Astrocyte of the spinal cord (primary cell): ENCODE measurements at regions not wholly inside any gene's neighbourhood (a gene's known extent, or its start where the extent isn't known, plus 50 kb on each side); places are given as distances from the start of the nearest gene placed in this dataset.

Experiments used
- DNase-seq: peaks from one replicate; pipeline ENCODE4 v3.0.0; 2011; ENCODE audit warnings: low read depth, low spot score
- H3K4me3 ChIP-seq: 2 replicates; pipeline ENCODE4 v1.5.1; 2011; ENCODE audit warnings: low read depth, mild to moderate bottlenecking, low read length, moderate library complexity
- in situ Hi-C: cut with HindIII; loops from 2 replicates; pipeline ENCODE4 v1.10.0; 2017; ENCODE audit warnings: low sequenced_read_pairs
- TF ChIP-seq, protein P1 (sequence below): IDR thresholded peaks from 2 replicates; pipeline ENCODE4 v1.5.1; 2012; ENCODE audit warnings: low read depth, mild to moderate bottlenecking, low read length, inconsistent platforms

GRCh38 chr16:58906981-58907715 lies 173.0 kb upstream of the GOT2 start:
- no peak overlapping the region for H3K4me3 ChIP-seq
- DNase-seq = no peak
- TF ChIP-seq, protein P1, sequence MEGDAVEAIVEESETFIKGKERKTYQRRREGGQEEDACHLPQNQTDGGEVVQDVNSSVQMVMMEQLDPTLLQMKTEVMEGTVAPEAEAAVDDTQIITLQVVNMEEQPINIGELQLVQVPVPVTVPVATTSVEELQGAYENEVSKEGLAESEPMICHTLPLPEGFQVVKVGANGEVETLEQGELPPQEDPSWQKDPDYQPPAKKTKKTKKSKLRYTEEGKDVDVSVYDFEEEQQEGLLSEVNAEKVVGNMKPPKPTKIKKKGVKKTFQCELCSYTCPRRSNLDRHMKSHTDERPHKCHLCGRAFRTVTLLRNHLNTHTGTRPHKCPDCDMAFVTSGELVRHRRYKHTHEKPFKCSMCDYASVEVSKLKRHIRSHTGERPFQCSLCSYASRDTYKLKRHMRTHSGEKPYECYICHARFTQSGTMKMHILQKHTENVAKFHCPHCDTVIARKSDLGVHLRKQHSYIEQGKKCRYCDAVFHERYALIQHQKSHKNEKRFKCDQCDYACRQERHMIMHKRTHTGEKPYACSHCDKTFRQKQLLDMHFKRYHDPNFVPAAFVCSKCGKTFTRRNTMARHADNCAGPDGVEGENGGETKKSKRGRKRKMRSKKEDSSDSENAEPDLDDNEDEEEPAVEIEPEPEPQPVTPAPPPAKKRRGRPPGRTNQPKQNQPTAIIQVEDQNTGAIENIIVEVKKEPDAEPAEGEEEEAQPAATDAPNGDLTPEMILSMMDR = no peak
- in situ Hi-C loops = no loop called here

DNA sequence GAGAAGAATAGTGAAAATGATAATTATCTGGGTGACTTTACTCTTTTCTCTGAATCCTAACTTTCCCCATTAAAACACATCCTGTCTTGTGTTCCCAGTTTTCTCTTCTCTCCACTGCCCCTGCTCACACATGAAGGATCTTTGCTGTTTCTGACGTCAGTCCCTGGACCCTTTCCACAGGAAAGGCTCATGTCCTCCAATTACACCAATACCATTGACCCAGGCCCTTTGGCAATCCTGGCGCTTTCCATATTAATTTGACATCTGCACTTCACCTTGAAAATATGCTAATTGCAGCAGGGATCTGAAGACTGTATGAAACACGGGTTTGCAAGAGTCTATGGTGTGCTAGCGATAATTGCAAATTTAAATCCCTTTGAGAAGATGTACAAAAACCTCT lies 170.2 kb upstream of the GOT2 start:
- TF ChIP-seq, protein P1 = no peak
- H3K4me3 ChIP-seq = no peak overlapping the region
- in situ Hi-C loops = no loop called here
- no peak for DNase-seq

GRCh38 chr16:58889516-58889915 lies 155.4 kb upstream of the GOT2 start:
- DNase-seq = no peak
- in situ Hi-C loops = no loop called here
- TF ChIP-seq, protein P1 = no peak
- H3K4me3 ChIP-seq = no peak overlapping the region

DNA sequence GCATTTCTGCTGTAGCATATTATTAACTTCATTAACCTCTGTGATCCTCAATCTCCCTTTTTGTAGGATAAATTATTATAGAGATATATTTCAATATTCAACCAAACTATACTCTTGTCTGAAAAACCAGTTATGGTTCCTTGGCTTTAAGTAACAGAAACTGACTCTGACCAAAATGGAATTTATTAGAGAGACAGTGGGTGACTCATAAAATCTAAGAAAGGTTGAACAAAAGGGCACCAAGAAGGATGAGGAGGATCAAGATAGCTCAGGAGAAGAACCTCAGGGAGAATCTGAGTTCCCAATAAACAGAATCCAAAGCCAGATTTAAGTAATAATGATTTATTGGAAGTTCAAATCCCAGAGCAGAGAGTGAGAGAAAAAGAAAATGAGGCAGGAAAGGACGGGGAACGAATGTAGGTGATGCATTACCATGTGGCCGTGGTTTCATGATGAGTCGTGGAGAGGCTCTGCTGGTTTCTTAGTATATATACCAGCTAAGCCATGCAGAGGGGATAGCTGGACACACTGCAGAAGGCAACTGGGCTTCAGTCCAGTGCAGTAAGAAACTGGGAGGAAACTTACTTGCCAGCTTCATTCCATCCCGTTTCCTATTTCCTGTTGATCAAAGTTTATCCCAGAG lies 151.5 kb upstream of the GOT2 start:
- no peak overlapping the region for H3K4me3 ChIP-seq
- TF ChIP-seq, protein P1 = no peak
- in situ Hi-C loops = no loop called here
- DNase-seq = no peak

DNA sequence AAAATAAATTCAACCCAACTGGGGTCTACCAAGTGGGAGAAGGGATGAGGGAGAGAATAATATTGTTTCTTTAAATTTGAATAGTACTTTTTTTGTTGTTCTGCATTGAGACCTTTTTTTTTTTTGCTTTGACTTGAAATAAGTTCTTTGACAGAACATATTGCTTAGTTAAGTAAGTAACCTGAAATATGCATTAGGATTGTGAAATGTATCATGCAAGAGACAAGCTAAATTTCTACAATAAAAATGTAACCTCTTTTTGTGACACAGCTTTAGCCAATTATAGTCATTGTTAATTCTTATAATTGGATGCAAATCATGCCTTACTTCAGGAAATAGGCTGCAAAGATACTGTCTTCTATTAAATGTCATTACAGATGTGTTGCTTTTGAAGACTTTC lies 150.0 kb upstream of the GOT2 start:
- no peak for DNase-seq
- no peak overlapping the region for H3K4me3 ChIP-seq
- in situ Hi-C loops = no loop called here
- TF ChIP-seq, protein P1 = no peak

GRCh38 chr16:58883131-58883530 lies 149.0 kb upstream of the GOT2 start:
- in situ Hi-C loops = no loop called here
- TF ChIP-seq, protein P1 = no peak
- no peak overlapping the region for H3K4me3 ChIP-seq
- DNase-seq = no peak
